Bronchial epithelial cell (primary cell): ENCODE measurements at regions not wholly inside any gene's neighbourhood (a gene's known extent, or its start where the extent isn't known, plus 50 kb on each side); places are given as distances from the start of the nearest gene placed in this dataset.
A peak's percentile ranks its signal among the peaks of the same experiment; 100 is the strongest.

Source experiments
- DNase-seq: peaks from one replicate; pipeline ENCODE4 v3.0.0-alpha.2; 2010; ENCODE audit warnings: low read depth
- FAIRE-seq: peaks from 2 replicates; lab custom pipeline; 2011; peaks lifted over from hg19 to GRCh38; lab: Jason Lieb, UNC
- H3K27me3 ChIP-seq: 2 replicates; pipeline ENCODE4 v1.5.1; 2011; ENCODE audit warnings: low read length; ENCODE audit not compliant: control insufficient read depth, insufficient read depth
- H3K36me3 ChIP-seq: 2 replicates; pipeline ENCODE4 v1.5.1; 2011; ENCODE audit warnings: low read length; ENCODE audit not compliant: control insufficient read depth, insufficient read depth
- H3K4me3 ChIP-seq: 2 replicates; pipeline ENCODE4 v1.5.1; 2011; ENCODE audit warnings: mild to moderate bottlenecking, low read depth, low read length, control low read depth
- TF ChIP-seq, protein P1 (sequence below): IDR thresholded peaks from 2 replicates; pipeline ENCODE4 v1.5.1; 2011; ENCODE audit warnings: mild to moderate bottlenecking, moderate library complexity, low read length, control low read depth, inconsistent platforms; ENCODE audit not compliant: insufficient read depth, severe bottlenecking

DNA sequence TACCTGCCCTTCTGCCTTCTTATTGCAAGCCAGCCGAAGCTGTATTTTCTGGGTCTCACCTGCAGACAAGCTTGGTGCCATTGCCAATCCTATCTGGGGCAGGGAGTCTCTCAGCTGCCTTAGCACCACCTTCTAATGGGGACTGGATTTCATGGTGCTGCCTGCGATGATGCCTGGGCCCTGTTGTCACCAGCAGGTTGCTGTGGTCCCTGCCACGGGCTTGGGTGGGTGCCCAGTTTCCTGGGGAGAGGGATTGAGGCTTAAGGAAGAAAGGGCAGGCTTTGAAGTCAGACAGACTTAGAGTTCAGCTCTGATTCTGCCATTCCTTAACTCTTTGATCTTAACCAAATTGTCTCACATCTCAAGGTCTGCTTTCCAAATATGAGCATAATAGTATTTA, 87.4 kb upstream of the CD96 start:
- H3K36me3 ChIP-seq = no peaks in the 10 kb centered on the region
- no peak overlapping the region for H3K4me3 ChIP-seq
- FAIRE-seq = no peak
- H3K27me3 ChIP-seq = no peaks in the 10 kb centered on the region
- TF ChIP-seq, protein P1, sequence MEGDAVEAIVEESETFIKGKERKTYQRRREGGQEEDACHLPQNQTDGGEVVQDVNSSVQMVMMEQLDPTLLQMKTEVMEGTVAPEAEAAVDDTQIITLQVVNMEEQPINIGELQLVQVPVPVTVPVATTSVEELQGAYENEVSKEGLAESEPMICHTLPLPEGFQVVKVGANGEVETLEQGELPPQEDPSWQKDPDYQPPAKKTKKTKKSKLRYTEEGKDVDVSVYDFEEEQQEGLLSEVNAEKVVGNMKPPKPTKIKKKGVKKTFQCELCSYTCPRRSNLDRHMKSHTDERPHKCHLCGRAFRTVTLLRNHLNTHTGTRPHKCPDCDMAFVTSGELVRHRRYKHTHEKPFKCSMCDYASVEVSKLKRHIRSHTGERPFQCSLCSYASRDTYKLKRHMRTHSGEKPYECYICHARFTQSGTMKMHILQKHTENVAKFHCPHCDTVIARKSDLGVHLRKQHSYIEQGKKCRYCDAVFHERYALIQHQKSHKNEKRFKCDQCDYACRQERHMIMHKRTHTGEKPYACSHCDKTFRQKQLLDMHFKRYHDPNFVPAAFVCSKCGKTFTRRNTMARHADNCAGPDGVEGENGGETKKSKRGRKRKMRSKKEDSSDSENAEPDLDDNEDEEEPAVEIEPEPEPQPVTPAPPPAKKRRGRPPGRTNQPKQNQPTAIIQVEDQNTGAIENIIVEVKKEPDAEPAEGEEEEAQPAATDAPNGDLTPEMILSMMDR = no peak
- no peak for DNase-seq

- H3K4me3 ChIP-seq = no peak overlapping the region
- no peaks in the 10 kb centered on the region for H3K27me3 ChIP-seq
- FAIRE-seq = no peak
- no peak for DNase-seq
- no peaks in the 10 kb centered on the region for H3K36me3 ChIP-seq
- TF ChIP-seq, protein P1 = no peak
These were observed 76.8 kb upstream of the CD96 start for GRCh38 chr3:111465081-111465670.

- no peak overlapping the region for H3K4me3 ChIP-seq
- H3K36me3 ChIP-seq = no peaks in the 10 kb centered on the region
- peaks cover 1% of the 10 kb centered on the region for H3K27me3 ChIP-seq
- FAIRE-seq (no peak), DNase-seq (no peak)
- TF ChIP-seq, protein P1 = no peak
These were observed 72.0 kb upstream of the CD96 start for GRCh38 chr3:111470032-111470431.

DNA sequence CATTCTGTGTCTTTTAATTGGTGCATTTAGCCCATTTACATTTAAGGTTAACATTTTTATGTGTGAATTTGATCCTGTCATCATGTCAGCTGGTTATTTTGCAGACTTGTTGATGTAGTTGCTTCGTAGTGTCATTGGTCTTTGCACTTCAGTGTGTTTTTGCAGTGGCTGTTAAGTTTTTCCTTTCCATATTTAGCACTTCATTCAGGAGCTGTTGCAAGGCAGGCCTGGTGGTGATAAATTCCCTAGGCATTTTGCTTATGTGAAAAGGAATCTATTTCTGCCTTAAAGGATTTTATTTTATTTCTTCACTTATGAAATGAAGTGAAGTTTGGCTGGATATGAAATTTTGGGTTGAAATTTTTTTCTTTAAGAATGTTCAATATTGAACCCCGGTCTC, 70.2 kb upstream of the CD96 start:
- FAIRE-seq = no peak
- TF ChIP-seq, protein P1 = no peak
- Histone ChIP-seq H3K4me3 (no peak overlapping the region), H3K36me3 (no peaks in the 10 kb centered on the region), H3K27me3 (peaks cover 1% of the 10 kb centered on the region)
- DNase-seq = no peak

GRCh38 chr3:111472556-111472955, 69.4 kb upstream of the CD96 start:
- TF ChIP-seq, protein P1 = no peak
- DNase-seq (peak; percentile 30), FAIRE-seq (no peak)
- no peaks in the 10 kb centered on the region for H3K36me3 ChIP-seq
- peaks cover 1% of the 10 kb centered on the region for H3K27me3 ChIP-seq
- no peak overlapping the region for H3K4me3 ChIP-seq

- H3K36me3 ChIP-seq = no peaks in the 10 kb centered on the region
- FAIRE-seq (no peak), DNase-seq (no peak)
- H3K27me3 ChIP-seq = peaks cover 1% of the 10 kb centered on the region
- TF ChIP-seq, protein P1 = no peak
- no peak overlapping the region for H3K4me3 ChIP-seq
These were observed 68.4 kb upstream of the CD96 start for GRCh38 chr3:111473550-111473949.
